ENCODE measurements at regions not wholly inside any gene's neighbourhood (a gene's known extent, or its start where the extent isn't known, plus 50 kb on each side); places are given as distances from the start of the nearest gene placed in this dataset.

DNA sequence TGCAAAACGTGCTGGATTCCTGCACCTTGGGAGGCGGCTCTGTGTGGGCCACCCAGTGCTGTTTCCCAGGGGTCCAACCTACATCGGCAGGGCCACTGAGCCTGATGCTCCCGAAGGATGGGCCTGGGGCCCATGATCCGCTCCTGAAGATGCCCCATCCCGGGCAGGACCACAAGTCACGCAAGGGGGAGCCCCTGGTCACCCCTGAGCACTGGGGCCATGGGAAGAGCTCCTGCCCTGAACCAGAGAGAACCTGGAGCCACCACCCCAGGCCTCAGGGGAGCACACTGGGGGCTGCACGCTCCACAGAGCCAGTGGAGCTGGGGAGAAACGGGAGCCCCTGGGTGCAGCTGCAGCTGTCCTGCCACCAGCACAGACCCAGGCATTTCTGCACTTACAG lies 124.6 kb upstream of the SFSWAP start:
- TF ChIP-seq POLR2A (IDR thresholded peaks at IDR 0.05) = no peak
- TF ChIP-seq, protein P1, sequence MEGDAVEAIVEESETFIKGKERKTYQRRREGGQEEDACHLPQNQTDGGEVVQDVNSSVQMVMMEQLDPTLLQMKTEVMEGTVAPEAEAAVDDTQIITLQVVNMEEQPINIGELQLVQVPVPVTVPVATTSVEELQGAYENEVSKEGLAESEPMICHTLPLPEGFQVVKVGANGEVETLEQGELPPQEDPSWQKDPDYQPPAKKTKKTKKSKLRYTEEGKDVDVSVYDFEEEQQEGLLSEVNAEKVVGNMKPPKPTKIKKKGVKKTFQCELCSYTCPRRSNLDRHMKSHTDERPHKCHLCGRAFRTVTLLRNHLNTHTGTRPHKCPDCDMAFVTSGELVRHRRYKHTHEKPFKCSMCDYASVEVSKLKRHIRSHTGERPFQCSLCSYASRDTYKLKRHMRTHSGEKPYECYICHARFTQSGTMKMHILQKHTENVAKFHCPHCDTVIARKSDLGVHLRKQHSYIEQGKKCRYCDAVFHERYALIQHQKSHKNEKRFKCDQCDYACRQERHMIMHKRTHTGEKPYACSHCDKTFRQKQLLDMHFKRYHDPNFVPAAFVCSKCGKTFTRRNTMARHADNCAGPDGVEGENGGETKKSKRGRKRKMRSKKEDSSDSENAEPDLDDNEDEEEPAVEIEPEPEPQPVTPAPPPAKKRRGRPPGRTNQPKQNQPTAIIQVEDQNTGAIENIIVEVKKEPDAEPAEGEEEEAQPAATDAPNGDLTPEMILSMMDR (IDR thresholded peaks at IDR 0.05) = no peak

Data from uterus (tissue), 2 donors.